Gastroesophageal sphincter (tissue), 4 donors: ENCODE measurements at regions not wholly inside any gene's neighbourhood (a gene's known extent, or its start where the extent isn't known, plus 50 kb on each side); places are given as distances from the start of the nearest gene placed in this dataset.

ENCODE experiments used
- ATAC-seq: fragments of 150-250 bp; one replicate; pipeline ENCODE4 v1.9.1; 2016; ENCODE audit warnings: mild to moderate bottlenecking, moderate library complexity
- H3K27ac ChIP-seq, 4 donors: fragments of 200-600 bp; sonication (generic) in 3 of 4; 1 replicate in 3 of 4; 2 replicates in 1 of 4; pipeline ENCODE4 v1.5.1; 2016 to 2019
- H3K27me3 ChIP-seq: fragments of 200-600 bp; sonication (generic); one replicate; pipeline ENCODE4 v1.5.1; 2019
- H3K36me3 ChIP-seq, 2 donors: fragments of 200-600 bp; sonication (generic); one replicate each; pipeline ENCODE4 v1.5.1; 2019; ENCODE audit warnings: control low read depth in 1 of 2
- H3K4me1 ChIP-seq, 3 donors: fragments of 200-600 bp; sonication (generic); 1 replicate in 2 of 3; 2 replicates in 1 of 3; pipeline ENCODE4 v1.5.1; 2016 to 2019; ENCODE audit warnings: control low read depth in 2 of 3
- H3K4me3 ChIP-seq, 2 donors: fragments of 200-600 bp; sonication (generic); one replicate each; pipeline ENCODE4 v1.5.1; 2019; ENCODE audit warnings: mild to moderate bottlenecking in 1 of 2, moderate library complexity in 1 of 2
- H3K9me3 ChIP-seq, 3 donors: fragments of 200-600 bp; sonication (generic); one replicate each; pipeline ENCODE4 v1.5.1; 2017 to 2019; ENCODE audit warnings: control low read depth in 2 of 3
- EP300 ChIP-seq: sonication (generic); formaldehyde crosslinking; IDR thresholded peaks from one replicate; pipeline ENCODE4 v1.6.1; 2017; ENCODE audit warnings: antibody characterized with exemption, mild to moderate bottlenecking
- POLR2A ChIP-seq, 2 donors: fragments of 450-650 bp; IDR thresholded peaks; one replicate each; pipeline ENCODE4 v1.6.1; 2017; ENCODE audit warnings: antibody characterized with exemption in 2 of 2, mild to moderate bottlenecking in 2 of 2, moderate library complexity in 1 of 2
- POLR2AphosphoS5 ChIP-seq: sonication (generic); formaldehyde crosslinking; IDR thresholded peaks from one replicate; pipeline ENCODE4 v1.6.1; 2017; ENCODE audit warnings: antibody characterized with exemption
- WGBS, 2 donors: methylation state at CpG; one replicate each; pipeline ENCODE4 v1.1.5; 2018; ENCODE audit warnings: low coverage in 1 of 2; 5-methylcytosine and 5-hydroxymethylcytosine counted together
- TF ChIP-seq, protein P1 (sequence below), 4 experiments: fragments of 200-600 bp in 2 of 4; fragments of 450-650 bp in 2 of 4; sonication (generic) in 1 of 4; IDR thresholded peaks; one replicate each; pipeline ENCODE4 v1.5.1; 2017 to 2019; ENCODE audit warnings: antibody characterized with exemption in 4 of 4, mild to moderate bottlenecking in 2 of 4, moderate library complexity in 2 of 4

DNA sequence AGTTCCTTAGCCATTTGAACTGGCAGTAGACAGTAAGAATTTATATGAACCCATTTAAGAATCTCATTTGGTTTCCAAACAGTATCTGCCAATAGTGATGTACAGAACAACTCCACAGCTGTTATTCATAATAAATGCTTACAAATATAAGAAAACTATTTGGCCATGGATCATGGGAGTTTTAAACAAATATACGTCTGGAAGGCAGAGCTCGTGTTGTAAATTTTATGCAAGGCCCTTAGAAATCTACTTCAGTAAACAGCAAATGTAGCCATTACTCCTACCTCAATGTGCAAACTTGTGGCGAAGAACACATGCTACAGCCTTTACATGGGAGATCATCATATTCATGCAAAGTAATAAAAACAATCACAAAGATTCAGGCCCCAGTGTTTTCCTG lies 65.3 kb upstream of the NANOGP8 start:
- H3K36me3 ChIP-seq = no peaks in the 10 kb centered on the region
- 75 to 87% methylated on average over 3 of the region's 3 CpGs for WGBS, 2 donors
- no peak for ATAC-seq
- no peaks in the 10 kb centered on the region for H3K4me1 ChIP-seq
- H3K27me3 ChIP-seq = no peaks in the 10 kb centered on the region
- no peak overlapping the region for H3K27ac ChIP-seq
- no peak overlapping the region for H3K4me3 ChIP-seq
- TF ChIP-seq POLR2AphosphoS5 (no peak), EP300 (no peak), POLR2A (IDR thresholded peaks at IDR 0.05) (no peak)
- TF ChIP-seq, protein P1, sequence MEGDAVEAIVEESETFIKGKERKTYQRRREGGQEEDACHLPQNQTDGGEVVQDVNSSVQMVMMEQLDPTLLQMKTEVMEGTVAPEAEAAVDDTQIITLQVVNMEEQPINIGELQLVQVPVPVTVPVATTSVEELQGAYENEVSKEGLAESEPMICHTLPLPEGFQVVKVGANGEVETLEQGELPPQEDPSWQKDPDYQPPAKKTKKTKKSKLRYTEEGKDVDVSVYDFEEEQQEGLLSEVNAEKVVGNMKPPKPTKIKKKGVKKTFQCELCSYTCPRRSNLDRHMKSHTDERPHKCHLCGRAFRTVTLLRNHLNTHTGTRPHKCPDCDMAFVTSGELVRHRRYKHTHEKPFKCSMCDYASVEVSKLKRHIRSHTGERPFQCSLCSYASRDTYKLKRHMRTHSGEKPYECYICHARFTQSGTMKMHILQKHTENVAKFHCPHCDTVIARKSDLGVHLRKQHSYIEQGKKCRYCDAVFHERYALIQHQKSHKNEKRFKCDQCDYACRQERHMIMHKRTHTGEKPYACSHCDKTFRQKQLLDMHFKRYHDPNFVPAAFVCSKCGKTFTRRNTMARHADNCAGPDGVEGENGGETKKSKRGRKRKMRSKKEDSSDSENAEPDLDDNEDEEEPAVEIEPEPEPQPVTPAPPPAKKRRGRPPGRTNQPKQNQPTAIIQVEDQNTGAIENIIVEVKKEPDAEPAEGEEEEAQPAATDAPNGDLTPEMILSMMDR (IDR thresholded peaks at IDR 0.05) = no peak
- H3K9me3 ChIP-seq = no peaks in the 10 kb centered on the region

DNA sequence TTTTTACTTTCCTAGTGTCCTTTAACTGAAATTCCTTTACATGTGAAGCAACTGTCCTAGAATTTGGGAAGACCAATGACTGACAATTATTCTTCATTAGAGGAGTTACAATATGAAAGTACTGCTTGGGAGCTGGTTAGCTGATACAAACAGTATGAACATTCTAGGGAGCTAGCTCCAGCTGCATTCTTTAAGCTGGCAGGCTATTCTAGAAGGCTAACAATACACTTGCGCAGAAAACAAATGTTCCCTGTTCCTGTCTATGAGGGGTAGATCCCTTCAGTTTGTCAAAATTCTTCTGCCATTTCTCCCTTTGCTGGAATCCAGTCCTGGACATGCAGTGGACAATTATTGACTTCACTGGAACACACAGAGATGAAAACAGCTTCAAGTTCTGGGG lies 60.2 kb upstream of the NANOGP8 start:
- H3K27ac ChIP-seq = no peak overlapping the region
- H3K36me3 ChIP-seq = no peaks in the 10 kb centered on the region
- no peak for ATAC-seq
- H3K9me3 ChIP-seq = no peaks in the 10 kb centered on the region
- no peaks in the 10 kb centered on the region for H3K27me3 ChIP-seq
- no peak for TF ChIP-seq EP300
- TF ChIP-seq POLR2A (IDR thresholded peaks at IDR 0.05) = no peak
- TF ChIP-seq, protein P1 (IDR thresholded peaks at IDR 0.05) = no peak
- no peak for TF ChIP-seq POLR2AphosphoS5
- 64 to 67% methylated on average over 1 of the region's 1 CpG for WGBS, 2 donors
- H3K4me3 ChIP-seq = no peak overlapping the region
- peaks cover 0 to 21% (median 6%) of the 10 kb centered on the region in 3 donors for H3K4me1 ChIP-seq

DNA sequence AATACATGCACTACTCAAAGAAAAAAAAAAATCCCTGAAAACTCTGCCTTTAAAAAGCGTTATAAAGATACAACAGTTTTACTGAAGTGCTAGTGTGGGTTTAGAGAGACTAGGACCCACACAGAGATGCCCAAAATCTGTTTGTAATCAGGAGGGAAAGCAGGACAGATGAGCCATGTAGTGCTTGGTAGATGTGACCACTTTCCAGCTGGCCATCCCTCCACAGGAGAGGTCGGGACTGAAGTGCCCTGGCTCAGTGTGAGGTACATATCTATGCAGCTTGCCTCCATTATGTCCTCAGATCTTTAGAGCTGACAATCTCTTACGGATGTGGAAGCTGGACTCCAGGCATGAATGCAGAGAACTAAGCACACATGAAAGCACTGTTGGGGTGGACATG lies 57.5 kb upstream of the NANOGP8 start:
- Histone ChIP-seq H3K27me3 (no peaks in the 10 kb centered on the region), H3K9me3 (no peaks in the 10 kb centered on the region), H3K4me1 (peaks cover 0 to 21% (median 6%) of the 10 kb centered on the region in 3 donors), H3K4me3 (no peak overlapping the region), H3K36me3 (no peaks in the 10 kb centered on the region), H3K27ac (peak overlapping the region in 1 of 4 donors; percentile 7)
- TF ChIP-seq, protein P1 (IDR thresholded peaks at IDR 0.05) = no peak
- no peak for TF ChIP-seq EP300
- no peak for TF ChIP-seq POLR2A (IDR thresholded peaks at IDR 0.05)
- TF ChIP-seq POLR2AphosphoS5 = no peak
- WGBS, 2 donors = 16 to 31% methylated on average over 2 of the region's 3 CpGs
- ATAC-seq = no peak

DNA sequence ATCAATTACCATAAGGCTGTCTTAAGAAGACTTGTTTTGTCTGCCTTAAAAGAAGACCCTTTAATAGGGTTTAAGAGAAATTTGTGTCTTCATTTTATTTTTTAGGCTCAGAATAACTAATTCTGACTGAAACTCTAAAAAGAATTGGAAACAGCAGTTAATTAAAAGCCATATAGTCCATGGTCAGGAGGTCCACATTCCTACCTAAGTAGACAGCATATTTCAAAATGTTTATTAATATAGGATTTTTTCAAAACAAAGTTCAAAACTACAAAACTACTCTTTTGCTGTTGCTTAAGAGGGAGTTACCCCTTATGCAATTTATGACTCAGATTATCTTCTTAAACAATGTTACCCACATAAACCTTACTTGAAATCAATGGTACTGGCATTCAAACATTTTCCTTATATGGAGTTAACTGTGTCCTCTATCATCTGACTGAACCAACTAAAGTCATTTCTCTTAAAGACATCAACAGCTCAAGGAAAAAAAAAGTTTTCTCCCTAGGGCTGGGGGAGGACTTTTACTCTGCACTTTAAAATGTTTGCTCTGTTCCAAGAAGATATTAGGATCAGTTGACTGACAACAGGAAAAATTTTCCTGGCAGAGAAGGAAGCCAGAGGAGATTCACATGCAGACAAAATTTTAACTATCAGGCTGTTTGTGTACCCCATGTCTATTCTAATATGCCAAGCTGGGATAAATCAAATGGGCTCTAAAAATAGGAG lies 56.8 kb upstream of the NANOGP8 start:
- ATAC-seq = peak; percentile 43
- no peaks in the 10 kb centered on the region for H3K27me3 ChIP-seq
- no peak for TF ChIP-seq POLR2A (IDR thresholded peaks at IDR 0.05)
- TF ChIP-seq EP300 = no peak
- TF ChIP-seq, protein P1 (IDR thresholded peaks at IDR 0.05) = no peak
- TF ChIP-seq POLR2AphosphoS5 = no peak
- H3K9me3 ChIP-seq = no peaks in the 10 kb centered on the region
- H3K4me3 ChIP-seq = no peak overlapping the region
- peak overlapping the region in 2 of 4 donors; percentile 7 to 18 for H3K27ac ChIP-seq
- no peaks in the 10 kb centered on the region for H3K36me3 ChIP-seq
- H3K4me1 ChIP-seq = peaks cover 0 to 21% (median 6%) of the 10 kb centered on the region in 3 donors

DNA sequence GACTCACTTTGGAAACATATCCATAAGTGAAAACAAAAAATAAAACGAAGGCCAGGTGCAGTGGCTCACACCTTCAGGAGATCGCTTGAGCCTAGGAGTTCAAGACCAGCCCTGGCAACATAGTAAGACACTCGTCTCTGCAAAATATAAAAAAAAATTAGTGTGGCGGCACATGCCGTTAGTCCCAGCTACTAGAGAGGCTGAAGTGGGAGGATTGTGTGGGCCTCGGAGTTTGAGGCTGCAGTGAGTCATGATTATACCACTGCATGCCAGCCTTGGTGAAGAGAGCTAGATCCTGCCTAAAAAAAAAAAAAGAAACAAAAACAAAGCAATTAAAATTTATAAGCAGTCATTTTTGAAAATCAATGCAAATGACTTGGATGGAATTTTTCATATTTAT lies 54.7 kb upstream of the NANOGP8 start:
- H3K4me3 ChIP-seq = no peak overlapping the region
- WGBS, 2 donors = 86% methylated on average over 6 of the region's 6 CpGs; no CpG with 5 or more reads in 1 of the 2 donors
- no peaks in the 10 kb centered on the region for H3K36me3 ChIP-seq
- H3K27ac ChIP-seq = no peak overlapping the region
- no peak for TF ChIP-seq EP300
- TF ChIP-seq POLR2A (IDR thresholded peaks at IDR 0.05) = no peak
- TF ChIP-seq POLR2AphosphoS5 = no peak
- TF ChIP-seq, protein P1 (IDR thresholded peaks at IDR 0.05) = no peak
- ATAC-seq = no peak
- H3K9me3 ChIP-seq = no peaks in the 10 kb centered on the region
- peaks cover 0 to 21% (median 6%) of the 10 kb centered on the region in 3 donors for H3K4me1 ChIP-seq
- no peaks in the 10 kb centered on the region for H3K27me3 ChIP-seq
